ENCODE measurements at regions not wholly inside any gene's neighbourhood (a gene's known extent, or its start where the extent isn't known, plus 50 kb on each side); places are given as distances from the start of the nearest gene placed in this dataset.

DNA sequence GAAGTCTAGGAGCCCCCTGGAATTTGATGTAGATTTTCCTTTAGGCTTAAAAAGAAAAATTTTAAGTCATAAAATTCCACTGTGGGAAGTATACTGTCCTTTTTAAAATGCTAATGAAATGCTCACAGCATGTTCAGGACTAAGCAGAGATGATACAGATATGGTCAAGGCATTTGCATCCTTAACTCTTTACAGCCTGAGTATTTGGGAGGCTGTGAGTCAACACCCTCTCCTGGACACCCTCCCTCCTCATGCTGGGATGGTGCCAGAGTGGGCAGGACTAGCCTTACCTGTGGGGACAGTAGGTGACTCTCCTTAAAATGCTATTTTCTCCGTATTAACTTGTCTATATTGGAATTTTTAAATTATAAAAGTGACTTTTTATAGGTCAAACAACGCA lies 197.4 kb upstream of the ELL2 start:
- no peaks in the 10 kb centered on the region for H3K4me1 ChIP-seq
- H3K4me3 ChIP-seq = no peak overlapping the region
- intact Hi-C loops (cut with DNase I) = no loop called here
- no peak overlapping the region for H3K27ac ChIP-seq
- 92 to 95% methylated on average over 2 of the region's 2 CpGs for WGBS, 2 donors
- no peaks in the 10 kb centered on the region for H3K27me3 ChIP-seq
- DNase-seq = no peak
- TF ChIP-seq, protein P1, sequence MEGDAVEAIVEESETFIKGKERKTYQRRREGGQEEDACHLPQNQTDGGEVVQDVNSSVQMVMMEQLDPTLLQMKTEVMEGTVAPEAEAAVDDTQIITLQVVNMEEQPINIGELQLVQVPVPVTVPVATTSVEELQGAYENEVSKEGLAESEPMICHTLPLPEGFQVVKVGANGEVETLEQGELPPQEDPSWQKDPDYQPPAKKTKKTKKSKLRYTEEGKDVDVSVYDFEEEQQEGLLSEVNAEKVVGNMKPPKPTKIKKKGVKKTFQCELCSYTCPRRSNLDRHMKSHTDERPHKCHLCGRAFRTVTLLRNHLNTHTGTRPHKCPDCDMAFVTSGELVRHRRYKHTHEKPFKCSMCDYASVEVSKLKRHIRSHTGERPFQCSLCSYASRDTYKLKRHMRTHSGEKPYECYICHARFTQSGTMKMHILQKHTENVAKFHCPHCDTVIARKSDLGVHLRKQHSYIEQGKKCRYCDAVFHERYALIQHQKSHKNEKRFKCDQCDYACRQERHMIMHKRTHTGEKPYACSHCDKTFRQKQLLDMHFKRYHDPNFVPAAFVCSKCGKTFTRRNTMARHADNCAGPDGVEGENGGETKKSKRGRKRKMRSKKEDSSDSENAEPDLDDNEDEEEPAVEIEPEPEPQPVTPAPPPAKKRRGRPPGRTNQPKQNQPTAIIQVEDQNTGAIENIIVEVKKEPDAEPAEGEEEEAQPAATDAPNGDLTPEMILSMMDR (IDR thresholded peaks at IDR 0.05) = no peak
- TF ChIP-seq EP300 (IDR thresholded peaks at IDR 0.05) (no peak), POLR2A (IDR thresholded peaks at IDR 0.05) (no peak)
- H3K36me3 ChIP-seq = no peaks in the 10 kb centered on the region
- H3K9me3 ChIP-seq = no peaks in the 10 kb centered on the region

DNA sequence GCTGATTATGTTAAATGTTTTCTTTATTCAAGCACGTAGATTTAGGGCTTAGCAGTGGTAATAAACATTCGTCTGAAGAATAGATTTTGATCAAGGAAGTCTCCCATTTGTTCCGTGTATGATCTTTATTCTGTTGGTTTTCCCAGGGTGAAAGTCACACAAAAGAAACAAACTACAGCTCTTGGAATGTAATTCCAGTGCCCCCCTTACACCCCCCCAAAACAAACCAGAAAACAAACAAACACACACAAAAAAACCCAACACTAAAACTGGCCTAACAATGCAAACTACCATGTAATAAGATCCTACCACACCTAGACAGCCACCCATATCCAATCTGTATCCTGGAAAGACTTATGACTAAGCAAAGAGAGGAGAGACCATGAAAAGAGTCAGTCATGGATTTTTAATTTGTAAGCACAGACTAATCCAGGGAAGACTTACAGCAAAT lies 196.2 kb upstream of the ELL2 start:
- no peak overlapping the region for H3K4me3 ChIP-seq
- H3K9me3 ChIP-seq = no peaks in the 10 kb centered on the region
- intact Hi-C loops (cut with DNase I) = no loop called here
- no peak for TF ChIP-seq POLR2AphosphoS5 (IDR thresholded peaks at IDR 0.05)
- TF ChIP-seq, protein P1 (IDR thresholded peaks at IDR 0.05) = no peak
- TF ChIP-seq EP300 (IDR thresholded peaks at IDR 0.05) = no peak
- TF ChIP-seq POLR2A (IDR thresholded peaks at IDR 0.05) = no peak
- no peaks in the 10 kb centered on the region for H3K36me3 ChIP-seq
- H3K4me1 ChIP-seq = no peaks in the 10 kb centered on the region
- no peak for DNase-seq
- 12 to 52% methylated on average over 3 of the region's 3 CpGs for WGBS, 2 donors
- no peak overlapping the region for H3K27ac ChIP-seq
- H3K27me3 ChIP-seq = no peaks in the 10 kb centered on the region

DNA sequence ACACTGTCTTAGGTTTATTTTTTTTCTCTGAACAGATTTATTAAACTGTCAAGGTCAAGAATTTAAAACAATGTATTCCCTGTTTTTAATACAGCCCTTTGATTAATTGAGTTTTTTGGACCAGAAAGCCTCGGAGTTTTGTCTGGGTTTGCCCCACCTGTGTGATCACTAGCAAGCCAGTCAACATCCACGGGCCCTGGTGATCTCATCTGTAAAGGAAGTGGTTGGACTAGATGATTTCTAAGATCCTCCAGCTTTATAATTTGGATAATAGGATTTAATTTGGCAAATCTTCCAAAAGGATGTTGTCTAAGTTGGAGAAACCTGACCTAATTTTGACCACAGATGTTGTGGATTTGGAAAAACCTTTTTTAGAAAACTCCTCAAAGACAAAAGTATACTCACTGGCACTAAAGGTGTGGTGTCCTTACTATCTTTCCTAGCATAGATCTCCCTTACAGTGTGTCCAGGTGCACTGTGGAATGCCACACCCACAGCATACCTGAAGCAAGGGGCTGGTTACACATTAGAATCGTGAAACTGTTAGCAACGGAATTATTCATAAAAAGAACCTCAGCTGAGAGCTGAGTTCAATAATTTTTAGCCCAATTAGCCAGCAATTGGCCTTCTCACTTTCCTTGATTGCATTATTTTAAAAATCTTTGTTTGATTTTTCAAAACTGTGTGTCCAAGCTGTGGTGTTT lies 195.6 kb upstream of the ELL2 start:
- no peaks in the 10 kb centered on the region for H3K4me1 ChIP-seq
- no peak for DNase-seq
- H3K36me3 ChIP-seq = no peaks in the 10 kb centered on the region
- no peaks in the 10 kb centered on the region for H3K9me3 ChIP-seq
- no peak for TF ChIP-seq EP300 (IDR thresholded peaks at IDR 0.05)
- TF ChIP-seq, protein P1 (IDR thresholded peaks at IDR 0.05) = no peak
- no peak for TF ChIP-seq POLR2AphosphoS5 (IDR thresholded peaks at IDR 0.05)
- no peak for TF ChIP-seq POLR2A (IDR thresholded peaks at IDR 0.05)
- 10 to 52% methylated on average over 4 of the region's 4 CpGs for WGBS, 2 donors
- intact Hi-C loops (cut with DNase I) = no loop called here
- no peak overlapping the region for H3K4me3 ChIP-seq
- no peak overlapping the region for H3K27ac ChIP-seq
- H3K27me3 ChIP-seq = no peaks in the 10 kb centered on the region

DNA sequence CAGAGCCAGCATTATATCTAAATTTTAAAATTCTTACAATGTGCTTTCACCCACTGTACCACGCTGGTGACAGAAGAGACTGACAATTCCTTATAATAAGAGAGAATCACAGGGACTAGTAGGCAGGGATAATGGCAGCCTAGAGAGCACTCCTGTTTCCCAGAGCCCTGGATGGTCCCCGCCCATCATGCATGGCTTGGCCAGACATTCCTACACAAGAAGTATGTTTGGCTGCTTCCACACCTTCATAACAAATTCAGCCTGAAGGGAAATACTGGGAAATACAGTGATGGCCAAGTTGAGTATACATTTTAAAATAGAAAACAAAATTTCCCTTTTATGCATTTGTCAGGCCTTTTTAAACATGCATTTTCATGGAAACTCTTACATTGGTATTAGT lies 193.5 kb upstream of the ELL2 start:
- no peak for DNase-seq
- no peak overlapping the region for H3K4me3 ChIP-seq
- no peaks in the 10 kb centered on the region for H3K36me3 ChIP-seq
- TF ChIP-seq, protein P1 (IDR thresholded peaks at IDR 0.05) = no peak
- TF ChIP-seq EP300 (IDR thresholded peaks at IDR 0.05) = no peak
- no peak for TF ChIP-seq POLR2A (IDR thresholded peaks at IDR 0.05)
- TF ChIP-seq POLR2AphosphoS5 (IDR thresholded peaks at IDR 0.05) = no peak
- intact Hi-C loops (cut with DNase I) = no loop called here
- 97 to 98% methylated on average over 2 of the region's 2 CpGs for WGBS, 2 donors
- H3K4me1 ChIP-seq = peaks cover 0 to 5% (median 0%) of the 10 kb centered on the region in 4 donors
- H3K27ac ChIP-seq = no peak overlapping the region
- H3K9me3 ChIP-seq = no peaks in the 10 kb centered on the region
- no peaks in the 10 kb centered on the region for H3K27me3 ChIP-seq

DNA sequence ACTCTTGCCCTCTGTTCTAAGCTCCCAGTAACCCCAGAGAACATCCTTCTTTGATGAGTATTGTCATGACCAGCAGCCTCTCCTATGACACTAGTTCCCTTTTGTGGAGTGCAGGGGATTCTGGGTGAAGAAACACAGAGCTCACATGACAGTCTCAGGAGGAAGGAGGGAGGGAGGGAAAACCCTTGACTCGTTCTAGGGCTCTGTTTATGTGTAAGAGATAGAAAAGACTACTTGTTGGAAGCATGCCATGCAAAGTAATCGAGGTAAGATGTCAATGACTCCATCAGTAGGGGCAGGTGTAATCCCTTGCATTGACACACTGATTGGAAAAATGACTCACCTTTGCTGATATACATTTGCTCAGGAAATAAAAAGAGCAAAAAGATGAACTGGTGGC lies 190.2 kb upstream of the ELL2 start:
- TF ChIP-seq POLR2A (IDR thresholded peaks at IDR 0.05) (no peak), EP300 (IDR thresholded peaks at IDR 0.05) (no peak), POLR2AphosphoS5 (IDR thresholded peaks at IDR 0.05) (no peak)
- TF ChIP-seq, protein P1 (IDR thresholded peaks at IDR 0.05) = no peak
- DNase-seq = no peak
- Histone ChIP-seq H3K4me1 (peaks cover 0 to 5% (median 0%) of the 10 kb centered on the region in 4 donors), H3K4me3 (no peak overlapping the region), H3K27me3 (no peaks in the 10 kb centered on the region), H3K36me3 (no peaks in the 10 kb centered on the region), H3K27ac (no peak overlapping the region), H3K9me3 (no peaks in the 10 kb centered on the region)
- intact Hi-C loops (cut with DNase I) = no loop called here
- 11 to 33% methylated on average over 2 of the region's 2 CpGs for WGBS, 2 donors

Measured in sigmoid colon (tissue), 6 donors.